ENCODE measurements at regions not wholly inside any gene's neighbourhood (a gene's known extent, or its start where the extent isn't known, plus 50 kb on each side); places are given as distances from the start of the nearest gene placed in this dataset.

DNA sequence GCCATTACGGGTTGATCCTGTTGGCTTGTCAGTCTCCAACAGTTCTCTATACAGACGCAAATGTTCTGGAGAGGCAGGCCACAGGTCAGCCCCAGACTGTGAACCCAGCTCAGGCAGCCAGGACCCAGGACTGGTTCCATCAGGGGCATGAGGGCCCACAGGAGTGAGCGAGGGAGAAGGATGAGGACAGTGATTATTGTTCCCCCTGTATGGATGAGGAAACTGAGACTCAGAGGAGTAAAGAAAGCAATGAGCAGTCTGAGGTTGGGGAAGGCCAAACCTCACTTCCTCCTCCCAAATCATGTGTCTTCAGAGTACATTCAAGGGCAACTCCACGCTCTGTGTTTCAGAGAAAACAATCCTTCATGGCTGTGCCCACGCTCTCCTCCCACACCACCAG is 121.9 kb downstream of the RPLP1 start:
- DNase-seq = peak in 1 of 56 donors; percentile 46

DNA sequence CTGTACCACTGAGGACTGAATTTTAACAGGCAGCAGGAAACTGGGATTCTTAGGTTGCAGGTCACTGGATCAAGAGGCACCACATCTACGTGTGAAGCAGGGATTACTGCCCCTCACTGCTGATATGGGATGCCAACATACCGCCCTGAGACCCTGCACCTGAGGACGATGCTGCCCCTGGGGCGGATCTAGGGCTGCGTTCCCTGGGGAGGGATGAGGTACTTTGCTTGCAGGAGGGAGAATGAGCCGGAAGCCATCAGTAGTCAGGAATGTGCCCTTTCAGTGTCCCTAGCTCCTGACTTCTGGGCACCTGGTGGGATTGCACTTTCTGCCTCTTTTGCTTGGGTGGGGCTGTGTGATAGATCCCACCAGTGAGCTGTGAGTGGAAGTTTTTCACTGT is 122.8 kb downstream of the RPLP1 start:
- DNase-seq = no peak

DNA sequence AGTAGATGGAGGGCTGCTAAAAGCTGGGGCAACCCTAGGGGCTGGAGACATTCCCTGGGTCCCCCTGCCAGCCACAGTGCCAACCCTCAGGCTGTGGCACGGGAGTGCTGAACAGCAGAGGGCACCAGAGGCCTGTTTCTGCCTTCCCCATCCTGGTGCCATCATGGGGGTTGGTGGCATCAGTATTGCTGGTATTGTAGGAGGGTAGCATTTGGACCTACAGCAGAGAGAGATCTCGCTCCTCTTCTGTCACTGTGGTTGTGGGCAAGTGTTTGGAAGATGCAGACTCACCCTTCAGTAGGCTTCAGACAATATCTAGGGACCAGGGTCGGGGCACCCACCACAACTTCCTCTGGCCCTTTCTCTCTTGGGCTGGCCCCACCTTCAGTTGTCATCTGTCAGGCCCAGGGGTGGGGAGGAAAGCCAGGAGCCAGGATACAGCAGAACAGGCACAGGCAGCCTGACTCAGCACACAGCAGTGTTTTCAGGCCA is 123.5 kb downstream of the RPLP1 start:
- peak in 43 of 56 donors; percentile 10 to 79 (median 31) for DNase-seq

GRCh38 chr15:69576948-69577351 is 124.3 kb downstream of the RPLP1 start:
- DNase-seq = no peak

GRCh38 chr15:69577397-69577796 is 124.8 kb downstream of the RPLP1 start:
- DNase-seq = no peak

GRCh38 chr15:69578252-69578651 is 125.6 kb downstream of the RPLP1 start:
- no peak for DNase-seq

DNA sequence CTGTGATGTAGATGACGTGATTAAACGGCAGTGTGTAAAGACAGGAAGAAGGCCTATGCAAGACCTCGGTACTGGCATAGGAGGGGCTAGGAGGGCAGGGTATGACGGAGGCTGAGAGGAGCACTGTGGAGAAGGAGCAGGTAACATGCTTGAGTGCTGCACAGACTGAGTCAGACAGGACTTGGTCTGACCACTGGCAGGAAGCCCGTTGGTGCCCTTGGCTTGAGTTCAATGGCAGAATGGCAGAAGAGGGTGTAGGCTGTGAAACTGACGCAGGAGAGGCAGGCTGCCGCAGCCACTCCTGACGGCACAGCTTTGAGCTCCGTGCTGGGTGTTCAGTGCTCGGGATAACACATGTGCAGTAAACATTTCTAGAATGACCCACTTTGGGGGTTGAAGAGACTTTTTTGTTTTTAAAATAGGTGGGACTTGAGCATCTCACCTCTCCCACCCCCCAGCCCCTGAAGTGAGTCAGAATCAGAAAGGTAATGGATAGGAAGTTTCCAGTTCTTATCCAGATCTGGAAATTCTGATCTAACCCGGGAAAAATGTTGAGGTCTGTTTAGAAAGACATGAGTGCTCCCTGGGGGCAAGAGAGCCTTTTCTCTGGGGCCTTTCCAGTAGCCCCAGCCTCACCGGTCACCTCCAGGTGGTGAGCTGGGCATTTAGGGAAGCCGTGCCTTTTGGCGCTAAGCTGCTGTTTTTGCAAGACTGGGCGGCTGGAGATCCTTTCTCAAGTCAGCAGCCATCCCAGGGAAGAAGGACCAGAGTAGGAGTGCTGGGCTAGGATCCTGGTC is 126.4 kb downstream of the RPLP1 start:
- no peak for DNase-seq

DNA sequence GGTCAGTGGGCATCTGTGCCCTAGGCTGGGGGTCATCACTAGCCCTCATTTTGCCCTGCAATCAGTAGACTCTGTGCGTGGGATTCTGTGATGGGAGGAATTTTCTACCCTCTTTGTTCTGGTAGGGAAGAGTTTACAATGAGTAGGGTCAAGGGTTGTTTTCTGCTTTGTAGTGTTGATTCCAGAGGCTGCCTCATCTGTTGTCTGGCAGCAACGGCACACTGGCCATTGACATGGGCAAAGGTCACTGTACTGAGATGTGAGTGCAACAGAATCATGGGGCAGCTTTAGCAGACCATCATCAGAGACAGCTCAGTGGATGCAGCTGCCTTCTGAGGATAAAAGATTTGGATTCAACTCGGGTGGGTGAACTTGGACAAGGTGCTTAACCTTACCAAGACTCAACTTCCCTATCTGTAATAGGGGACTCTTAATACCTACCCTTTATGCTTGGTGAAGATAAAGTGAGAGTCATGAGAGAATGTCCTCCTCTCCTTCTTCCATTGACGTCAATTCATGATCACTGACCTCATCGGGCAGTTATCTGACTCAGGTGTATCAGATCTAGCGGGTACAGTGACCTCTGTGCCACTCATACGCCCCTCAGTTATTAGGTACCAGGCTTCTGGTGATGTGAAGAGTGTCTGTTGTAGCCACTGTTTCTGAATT is 127.5 kb downstream of the RPLP1 start:
- no peak for DNase-seq

DNA sequence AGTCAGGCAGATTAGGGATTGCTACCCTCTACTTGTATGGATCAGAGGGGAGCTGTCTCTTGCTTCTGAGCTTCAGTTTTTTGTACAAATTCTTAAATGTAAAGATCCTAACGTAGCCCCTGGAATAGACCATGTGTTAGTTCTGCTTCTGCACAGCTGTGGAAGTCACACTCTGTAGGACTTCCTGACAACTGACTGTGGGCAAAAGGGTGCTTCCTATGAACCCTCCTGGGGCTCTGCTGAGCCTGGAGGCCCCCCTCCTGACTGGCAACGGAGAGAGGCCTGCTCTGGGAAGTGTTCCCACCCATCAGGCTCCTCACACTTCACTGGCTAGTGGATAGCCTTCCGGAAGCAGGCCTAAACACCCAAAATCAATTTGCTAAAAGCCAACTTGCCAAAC is 131.0 kb downstream of the RPLP1 start:
- DNase-seq = no peak

DNA sequence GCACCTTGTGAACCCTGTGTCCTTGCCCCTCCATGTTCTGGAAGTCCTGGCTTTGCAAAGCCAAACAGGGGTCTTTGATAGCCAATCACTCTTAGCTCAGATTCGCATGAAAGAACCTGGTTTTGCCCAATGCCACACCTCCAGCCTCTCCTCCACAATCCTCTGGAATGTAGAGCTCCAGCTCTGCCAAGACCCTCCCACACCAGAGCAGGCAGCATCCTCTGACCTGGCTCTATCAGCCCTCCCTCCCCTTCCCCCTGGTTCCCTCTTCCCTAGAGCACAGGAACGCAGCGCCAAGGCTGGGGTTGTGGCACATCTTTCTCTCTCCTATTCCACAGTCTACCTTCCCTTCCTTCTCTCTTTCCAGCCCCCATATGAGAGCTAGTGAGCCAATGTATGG is 133.3 kb downstream of the RPLP1 start:
- no peak for DNase-seq

DNA sequence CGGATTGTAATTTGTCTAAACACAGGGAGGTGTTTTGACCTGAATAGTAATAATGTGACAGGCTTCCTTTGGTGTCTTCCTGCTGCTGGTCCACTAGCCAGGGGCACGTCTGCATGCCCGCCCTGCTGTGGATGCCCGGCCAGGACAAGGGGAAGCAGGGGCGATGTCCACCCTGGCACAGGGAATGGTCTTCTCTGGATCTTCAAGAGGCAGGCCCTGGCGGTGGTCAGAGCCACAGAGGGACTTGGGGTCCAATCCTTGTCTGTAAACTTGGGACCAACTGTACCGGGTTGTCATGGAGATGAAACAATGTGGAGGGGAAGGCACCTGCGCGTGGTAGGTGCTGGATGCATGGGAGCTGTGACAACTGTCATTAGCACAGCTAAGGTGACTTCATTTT is 134.1 kb downstream of the RPLP1 start:
- DNase-seq = no peak

- no peak for DNase-seq
Measured at GRCh38 chr15:69587723-69588426, 135.3 kb downstream of the RPLP1 start.

- DNase-seq = no peak
Measured at GRCh38 chr15:69590201-69590710, 137.6 kb downstream of the RPLP1 start.

GRCh38 chr15:69590932-69591524 is 138.4 kb downstream of the RPLP1 start:
- DNase-seq = no peak

DNA sequence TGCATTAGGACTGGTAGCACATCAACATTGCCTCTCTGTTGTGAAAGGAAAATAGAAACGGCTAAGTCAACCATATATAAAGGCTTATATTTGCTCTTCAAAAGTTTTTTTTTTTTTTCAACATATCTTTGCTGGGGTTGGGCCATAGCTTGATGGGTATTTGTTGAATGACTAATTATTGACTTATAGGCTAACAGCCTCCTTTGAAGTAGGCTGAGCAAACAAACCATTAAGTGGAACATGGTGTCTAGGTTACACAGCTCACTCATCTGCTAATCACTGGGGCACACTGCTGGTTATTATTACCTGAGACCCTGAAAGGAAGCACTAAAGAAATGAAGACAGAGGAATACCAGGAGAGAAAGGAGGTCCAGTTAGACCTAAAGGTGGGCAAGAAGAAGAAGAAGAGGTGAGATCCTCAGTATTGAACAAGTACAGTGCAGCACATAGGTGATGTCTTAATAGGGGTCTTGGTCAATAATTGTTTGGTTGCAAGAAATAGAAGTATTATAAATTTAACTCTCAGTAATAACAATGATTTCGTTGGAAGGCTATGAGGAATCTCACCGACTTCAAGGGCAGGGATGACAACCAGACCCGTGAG is 139.4 kb downstream of the RPLP1 start:
- no peak for DNase-seq

GRCh38 chr15:69592954-69593353 is 140.3 kb downstream of the RPLP1 start:
- DNase-seq = no peak

- DNase-seq = no peak
Measured at GRCh38 chr15:69593488-69593887, 140.9 kb downstream of the RPLP1 start.

- peak in 4 of 56 donors; percentile 8 to 13 (median 11) for DNase-seq
Measured at GRCh38 chr15:69593981-69594966, 141.7 kb downstream of the RPLP1 start.

GRCh38 chr15:69595009-69595791 is 142.6 kb downstream of the RPLP1 start:
- DNase-seq = peak in 10 of 56 donors; percentile 1 to 42 (median 10)

Data from nucleus accumbens (tissue), 56 donors.